ENCODE measurements at regions not wholly inside any gene's neighbourhood (a gene's known extent, or its start where the extent isn't known, plus 50 kb on each side); places are given as distances from the start of the nearest gene placed in this dataset.

DNA sequence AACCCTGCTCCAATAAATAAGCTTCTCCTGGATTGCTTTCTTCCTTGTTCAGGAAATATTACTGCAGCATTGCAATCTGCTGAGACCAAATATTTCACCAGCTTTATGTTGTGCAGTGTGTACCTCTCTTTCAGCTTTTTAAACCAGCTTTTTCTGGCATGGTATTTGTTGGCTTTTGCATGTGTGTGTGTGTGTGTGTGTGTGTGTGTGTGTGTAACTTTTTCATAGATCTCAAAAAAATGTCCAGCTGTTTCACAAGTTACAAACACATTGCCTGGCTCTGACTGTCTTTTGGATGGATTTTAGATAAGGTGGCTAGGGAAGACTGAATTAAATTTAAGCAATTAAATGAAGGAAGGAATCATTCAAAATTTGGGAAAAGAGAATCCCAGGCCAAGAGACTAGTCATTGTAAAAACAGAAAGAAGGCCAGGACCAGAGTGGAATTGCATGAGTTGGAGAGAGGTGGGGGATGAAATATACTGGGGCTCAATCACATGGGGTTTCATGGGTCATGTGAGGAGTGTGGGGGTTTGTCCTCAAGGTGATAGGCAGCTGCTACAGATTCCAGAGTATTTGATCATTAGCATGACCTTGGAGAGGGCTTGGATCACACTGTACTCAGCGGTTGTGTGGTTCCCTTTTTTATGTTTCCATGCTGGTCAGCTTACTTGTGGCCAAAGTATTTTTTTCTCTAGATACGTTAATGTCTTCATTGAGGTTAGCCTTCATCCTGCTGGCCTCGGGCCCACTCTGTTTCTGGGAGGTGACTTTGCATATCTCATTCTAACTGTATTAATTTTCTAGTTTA, 357.7 kb upstream of the BOD1L1 start:
- TF ChIP-seq, protein P1, sequence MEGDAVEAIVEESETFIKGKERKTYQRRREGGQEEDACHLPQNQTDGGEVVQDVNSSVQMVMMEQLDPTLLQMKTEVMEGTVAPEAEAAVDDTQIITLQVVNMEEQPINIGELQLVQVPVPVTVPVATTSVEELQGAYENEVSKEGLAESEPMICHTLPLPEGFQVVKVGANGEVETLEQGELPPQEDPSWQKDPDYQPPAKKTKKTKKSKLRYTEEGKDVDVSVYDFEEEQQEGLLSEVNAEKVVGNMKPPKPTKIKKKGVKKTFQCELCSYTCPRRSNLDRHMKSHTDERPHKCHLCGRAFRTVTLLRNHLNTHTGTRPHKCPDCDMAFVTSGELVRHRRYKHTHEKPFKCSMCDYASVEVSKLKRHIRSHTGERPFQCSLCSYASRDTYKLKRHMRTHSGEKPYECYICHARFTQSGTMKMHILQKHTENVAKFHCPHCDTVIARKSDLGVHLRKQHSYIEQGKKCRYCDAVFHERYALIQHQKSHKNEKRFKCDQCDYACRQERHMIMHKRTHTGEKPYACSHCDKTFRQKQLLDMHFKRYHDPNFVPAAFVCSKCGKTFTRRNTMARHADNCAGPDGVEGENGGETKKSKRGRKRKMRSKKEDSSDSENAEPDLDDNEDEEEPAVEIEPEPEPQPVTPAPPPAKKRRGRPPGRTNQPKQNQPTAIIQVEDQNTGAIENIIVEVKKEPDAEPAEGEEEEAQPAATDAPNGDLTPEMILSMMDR (IDR thresholded peaks at IDR 0.05 in 4 of 5, conservative IDR thresholded peaks at IDR 0.05 in 1 of 5), result no peak
- TF ChIP-seq POLR2A (IDR thresholded peaks at IDR 0.05), result no peak

All from gastrocnemius medialis (tissue), 4 donors.